SW 1271 (cell line): ENCODE measurements at regions not wholly inside any gene's neighbourhood (a gene's known extent, or its start where the extent isn't known, plus 50 kb on each side); places are given as distances from the start of the nearest gene placed in this dataset.
"Not testable (repeated sequence)": the region's sequence is repeated elsewhere in the genome, so short reads cannot be mapped to it uniquely, and the experiment has no call there.

Source experiments
- DNase-seq, 2 experiments: peaks; one replicate each; lab custom pipeline; 2025; lab: John Stamatoyannopoulos, UW

DNA sequence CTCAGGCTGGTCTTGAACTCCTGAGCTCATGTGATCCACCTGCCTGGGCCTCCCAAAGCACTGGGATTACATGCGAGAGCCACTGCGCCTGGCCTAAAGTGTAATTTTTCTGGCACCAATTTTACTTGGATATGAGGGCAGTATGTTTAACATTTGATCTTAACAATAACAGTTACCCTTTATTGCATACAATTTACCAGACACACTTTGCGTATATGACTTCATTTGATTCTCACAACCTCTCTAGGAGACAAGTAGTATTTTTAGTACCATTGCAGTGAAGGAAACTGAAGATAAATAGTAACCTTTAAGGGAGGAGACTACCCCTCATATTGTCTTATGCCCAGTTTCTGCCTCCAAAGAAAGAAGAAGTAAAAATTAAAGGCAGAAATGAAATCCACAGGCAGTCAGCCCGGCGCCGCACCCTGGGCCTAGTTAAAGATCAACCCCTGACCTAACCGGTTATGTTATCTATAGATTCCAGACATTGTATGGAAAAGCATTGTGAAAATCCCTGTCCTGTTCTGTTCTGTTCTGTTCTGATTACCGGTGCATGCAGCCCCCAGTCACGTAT, 54.0 kb downstream of the CYP26A1 start:
- not testable (repeated sequence) for DNase-seq

DNA sequence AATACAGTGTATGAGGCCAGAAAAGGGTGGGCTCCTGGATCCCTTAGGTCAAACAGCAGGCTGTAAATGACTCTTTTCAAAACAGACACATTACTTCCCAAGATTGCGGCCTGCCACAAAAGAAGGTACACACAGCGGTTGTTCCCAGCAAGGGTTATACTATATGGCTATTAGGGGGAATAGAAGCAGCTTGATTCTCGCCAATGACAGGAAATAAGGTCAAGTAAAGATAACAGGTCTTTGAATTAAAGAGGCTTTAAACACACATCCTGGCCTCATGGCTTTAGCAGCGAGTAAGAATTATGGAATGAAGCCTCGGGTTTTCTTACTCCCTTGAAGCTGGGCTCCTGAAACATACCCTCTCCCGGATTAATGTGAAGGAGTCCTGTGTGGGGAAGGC, 58.3 kb downstream of the CYP26A1 start:
- DNase-seq, result no peak

DNA sequence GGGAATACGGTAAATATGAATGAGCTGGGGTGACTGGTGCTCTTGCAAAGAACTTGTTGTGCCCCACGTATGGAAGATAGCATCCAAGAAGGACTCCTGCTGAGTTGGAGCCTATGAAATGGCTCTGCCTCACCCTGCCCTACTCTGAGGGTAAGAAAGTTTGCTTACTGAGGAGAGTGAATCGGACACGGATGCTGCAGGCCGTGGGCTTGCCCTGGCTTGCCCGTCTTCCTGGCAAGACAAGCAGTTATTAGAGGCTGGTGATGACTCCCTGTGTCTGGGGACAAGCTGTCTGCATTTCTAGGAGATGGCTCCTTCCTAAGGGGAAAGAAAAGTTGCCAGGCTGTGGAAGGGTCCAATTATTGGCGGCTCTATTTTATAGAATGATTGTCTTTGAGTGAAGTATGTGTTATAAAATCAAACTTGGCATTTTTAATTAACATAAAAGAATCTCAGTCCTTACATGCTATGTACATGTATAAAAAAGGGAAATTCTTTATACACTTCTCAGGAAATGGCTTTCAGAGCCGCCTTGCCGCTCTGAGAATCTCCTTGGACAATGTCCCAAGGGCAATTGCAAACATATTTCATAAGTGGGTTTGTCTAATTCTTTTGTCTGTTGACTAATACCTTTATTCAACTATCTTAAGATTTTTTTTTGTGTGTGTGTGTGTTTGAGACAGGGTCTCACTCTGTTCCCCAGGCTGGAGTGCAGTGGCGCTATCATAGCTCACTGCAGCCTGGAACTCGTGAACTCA, 64.6 kb downstream of the CYP26A1 start:
- DNase-seq, result no peak

DNA sequence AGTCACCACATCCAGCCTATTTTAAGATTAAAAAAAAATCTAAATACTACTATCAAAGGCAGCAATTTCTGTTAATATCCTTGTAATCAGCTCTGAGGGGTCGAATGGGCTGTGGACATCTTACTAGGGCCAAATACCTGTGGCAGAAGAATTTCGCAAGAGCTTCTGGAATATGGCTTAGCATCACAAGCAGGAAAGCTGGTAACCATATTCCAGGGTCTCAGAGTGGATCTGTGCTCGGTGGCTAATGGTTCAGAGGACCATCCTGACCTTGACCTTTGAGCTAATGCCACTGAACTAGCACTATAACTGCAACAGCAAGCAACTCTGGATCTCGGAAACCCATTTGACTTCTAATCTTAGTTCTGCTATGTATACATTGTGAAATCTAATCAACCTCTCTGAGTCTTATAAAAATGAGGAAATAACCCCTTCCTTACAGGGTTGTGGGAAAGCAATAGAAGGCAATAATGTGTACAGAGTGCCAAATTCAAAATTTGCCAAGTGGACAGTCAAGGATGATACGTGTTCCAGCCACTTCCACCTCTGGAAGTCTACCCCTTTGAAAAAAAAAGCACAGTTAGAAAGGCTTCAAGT, 65.5 kb downstream of the CYP26A1 start:
- no peak for DNase-seq

DNA sequence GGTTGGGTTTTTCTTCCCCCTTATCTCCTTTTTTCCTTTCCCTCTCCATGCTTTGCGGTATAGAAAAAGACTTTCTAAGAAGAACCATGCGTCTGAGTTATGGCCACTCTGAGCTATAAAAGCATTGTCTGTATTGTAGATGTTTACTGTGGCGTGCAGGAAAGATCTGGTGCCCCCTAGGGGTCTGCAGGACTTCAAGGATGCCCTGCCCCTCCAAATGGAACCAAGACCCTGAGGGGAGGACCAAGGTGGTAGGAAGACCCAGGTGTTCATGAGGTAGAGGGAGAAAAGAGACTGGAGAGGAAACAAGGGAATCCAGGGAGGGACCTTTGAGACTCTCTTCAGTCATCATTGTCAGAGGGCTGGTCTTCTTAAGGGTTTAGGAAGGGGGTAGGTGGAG, 68.8 kb downstream of the CYP26A1 start:
- DNase-seq, result no peak

DNA sequence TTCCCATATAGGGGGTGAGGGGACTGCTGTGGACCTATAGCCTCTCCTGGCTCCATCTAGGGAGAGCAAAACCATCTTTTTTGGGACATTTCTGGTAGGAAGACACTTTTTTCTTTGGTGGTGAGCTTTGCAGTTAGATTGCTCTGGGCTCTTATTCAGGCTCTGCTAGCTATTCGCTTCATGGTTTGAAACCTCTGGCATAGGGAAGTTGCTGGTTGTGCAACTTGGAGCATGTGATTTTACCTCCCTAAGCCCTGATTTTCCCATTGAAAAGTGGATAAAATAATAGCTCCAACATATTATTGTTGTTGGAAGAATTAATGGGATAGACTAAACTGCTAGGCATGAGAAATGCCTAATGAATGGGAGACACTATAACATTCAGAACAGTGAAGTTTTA, 69.6 kb downstream of the CYP26A1 start:
- no peak for DNase-seq

DNA sequence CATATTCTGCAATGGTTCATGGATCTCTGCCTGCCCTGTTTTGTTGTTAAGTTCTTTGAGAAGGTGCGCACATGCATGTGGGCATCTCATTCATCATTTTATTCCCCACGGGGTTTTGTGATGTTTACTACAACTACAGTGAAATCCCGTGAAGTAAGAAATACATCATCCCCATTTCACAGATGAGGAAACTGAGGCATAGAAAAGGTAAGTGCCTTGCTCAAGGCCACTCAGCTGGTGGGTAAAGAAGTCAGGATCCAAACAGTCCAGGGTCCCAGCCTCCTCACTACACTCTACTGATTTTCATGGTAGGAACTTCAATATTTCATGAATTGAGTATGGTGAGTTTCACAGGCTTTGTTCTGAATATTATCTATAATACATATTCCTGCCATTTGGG, 72.6 kb downstream of the CYP26A1 start:
- DNase-seq, result no peak

DNA sequence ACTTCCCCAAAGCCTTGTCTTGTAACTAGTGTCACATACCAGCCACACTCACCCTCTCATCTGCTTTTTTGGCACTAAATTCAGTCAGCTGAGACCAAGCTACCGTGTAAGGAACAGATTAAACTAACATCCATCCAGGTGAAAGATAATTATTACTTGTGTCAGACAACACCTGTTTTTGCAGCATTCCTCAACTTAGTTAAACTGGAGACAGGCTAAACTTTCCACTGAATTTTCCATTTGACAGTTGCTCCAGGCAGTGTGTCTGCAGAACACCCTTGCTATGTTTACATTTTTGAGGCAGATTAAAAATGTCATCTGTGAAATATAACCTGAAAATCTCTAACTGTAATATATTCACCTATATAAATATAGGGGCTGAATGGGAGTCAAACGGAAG, 73.6 kb downstream of the CYP26A1 start:
- DNase-seq, result no peak

DNA sequence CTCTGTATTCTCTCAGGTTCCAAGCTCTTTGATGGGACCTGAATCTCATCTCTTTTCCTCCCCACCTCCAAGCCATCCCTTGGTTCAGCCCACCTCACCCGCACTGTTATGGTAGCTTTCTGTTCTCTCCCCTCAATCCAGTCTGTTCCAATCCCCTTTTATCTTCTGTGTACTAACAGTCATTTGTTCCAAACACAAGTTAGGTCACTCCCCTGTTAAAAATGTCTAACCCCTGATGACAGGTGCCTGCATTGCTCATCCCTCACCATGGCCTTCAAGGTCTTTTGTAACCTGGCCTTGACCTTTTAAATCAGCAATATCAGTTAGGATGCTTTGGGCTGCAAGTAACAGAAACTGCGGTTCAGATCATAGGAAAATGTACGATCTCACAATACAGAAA, 74.8 kb downstream of the CYP26A1 start:
- no peak for DNase-seq

DNA sequence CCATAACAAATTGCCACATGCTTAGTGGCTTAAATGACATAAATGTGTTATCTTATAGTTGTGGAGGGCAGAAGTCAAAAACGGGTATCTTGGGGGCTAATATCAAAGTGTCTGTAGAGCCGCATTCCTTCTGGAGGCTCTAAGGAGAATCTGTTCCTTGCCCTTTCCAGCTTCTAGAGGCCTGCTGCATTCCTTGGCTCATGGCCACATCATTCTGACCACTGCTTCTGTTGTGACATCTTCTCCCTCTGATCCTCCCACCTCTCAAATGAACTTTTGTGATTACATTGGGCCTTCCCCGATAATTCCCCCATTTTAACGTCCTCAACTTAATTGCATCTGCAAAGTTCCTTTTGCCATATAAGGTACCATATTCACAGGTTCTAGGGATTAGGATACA, 76.1 kb downstream of the CYP26A1 start:
- no peak for DNase-seq

DNA sequence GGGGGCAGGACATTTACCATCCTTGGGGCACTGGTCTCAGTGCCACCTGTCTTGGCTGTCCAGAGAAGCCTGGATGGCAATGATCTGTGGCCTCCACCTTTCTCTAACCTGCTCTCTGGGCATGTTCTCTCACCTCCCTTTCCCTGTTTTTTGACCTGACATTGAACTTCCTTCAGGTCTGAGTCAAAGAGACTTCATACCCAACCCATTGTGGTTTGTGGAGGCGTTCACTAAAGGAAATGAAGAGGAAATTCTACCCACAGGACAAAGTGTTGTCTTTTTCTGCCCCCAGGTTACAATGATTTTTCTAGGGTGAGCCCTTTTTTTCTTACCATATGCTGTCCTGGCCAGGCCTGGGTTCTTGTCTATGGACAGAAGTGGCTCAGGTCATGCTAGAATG, 76.6 kb downstream of the CYP26A1 start:
- no peak for DNase-seq

DNA sequence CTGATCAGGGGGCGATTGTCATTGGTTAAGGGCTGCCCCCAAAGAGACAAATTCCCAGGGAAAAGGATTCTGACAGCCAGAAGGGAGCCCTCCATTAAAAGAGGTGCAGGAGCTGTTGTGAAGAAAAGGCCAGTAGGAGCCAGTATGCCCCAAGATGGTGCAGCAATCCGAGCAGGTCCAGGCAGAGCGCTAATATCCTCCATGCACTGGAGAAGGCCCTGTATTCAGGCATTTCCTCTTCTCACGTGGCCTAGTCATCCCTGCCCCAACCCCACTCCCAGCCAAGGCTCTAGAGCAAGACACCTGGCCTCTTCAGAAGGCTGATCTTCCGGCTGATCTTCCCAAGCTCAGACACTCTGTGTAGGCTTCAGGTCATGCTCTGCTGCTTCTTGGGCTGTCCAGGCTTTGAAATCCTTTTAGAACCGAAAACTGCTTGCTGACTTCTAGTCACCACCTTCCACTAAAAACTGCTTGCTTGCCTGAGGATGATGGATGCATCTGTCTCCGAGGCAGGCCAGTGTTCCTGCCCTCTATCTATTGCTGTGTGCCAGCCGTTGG, 77.4 kb downstream of the CYP26A1 start:
- no peak for DNase-seq

DNA sequence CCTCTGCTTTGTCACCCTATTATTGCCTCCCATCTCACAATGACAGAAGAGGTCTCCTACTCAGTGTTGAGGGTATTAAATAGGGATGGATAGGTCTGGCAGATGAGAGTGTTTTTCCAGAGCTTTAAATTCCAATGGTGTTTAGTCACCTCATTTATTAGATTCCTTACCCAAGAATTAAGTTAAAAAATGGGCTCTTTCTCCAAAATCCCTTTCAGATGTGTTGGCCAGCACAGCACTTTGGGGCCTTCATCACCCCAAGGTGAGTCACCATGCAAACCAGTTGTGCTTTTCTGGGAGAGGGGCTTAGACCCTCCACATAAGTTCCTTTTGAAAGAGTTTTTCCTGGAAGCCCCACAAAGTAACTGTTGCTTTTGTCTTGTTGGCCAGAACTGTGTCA, 78.4 kb downstream of the CYP26A1 start:
- peak in 1 of 2 experiments; percentile 15 for DNase-seq

DNA sequence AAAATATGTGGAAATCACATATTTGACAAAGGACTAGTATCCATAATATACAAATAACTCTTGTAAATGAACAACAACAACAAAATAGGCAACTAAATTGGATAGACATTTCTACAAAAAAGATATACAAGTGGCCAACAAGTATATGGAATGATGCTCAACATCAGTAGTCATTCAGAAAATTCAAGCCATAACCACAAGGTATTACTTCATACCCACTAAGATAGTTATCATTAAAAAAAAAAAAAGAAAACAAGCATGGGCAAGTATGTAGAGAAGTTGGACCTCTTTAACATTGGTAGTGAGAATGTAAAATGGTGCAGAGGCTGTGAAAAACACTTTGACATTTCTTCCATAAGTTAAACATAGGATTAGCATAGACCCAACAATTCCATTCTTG, 80.8 kb downstream of the CYP26A1 start:
- no peak for DNase-seq

DNA sequence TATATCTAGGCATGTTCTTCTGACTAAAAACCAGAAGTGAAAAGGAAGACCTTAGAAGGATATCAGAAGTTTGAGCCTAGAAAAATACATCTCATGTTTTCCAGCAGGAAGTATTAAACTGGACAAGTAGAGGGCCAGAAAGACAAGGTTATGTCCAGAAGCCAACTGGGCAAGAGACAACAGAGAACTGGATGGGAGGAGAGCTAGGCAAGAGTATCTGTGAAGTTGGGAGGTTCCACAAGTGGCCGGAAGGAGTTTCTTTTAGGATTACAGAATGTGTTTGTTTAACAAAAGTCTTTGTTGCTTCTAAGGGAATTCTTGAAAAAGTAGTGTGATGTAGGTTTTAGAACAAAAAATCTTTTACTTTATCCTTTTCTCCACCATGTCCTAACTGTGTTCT, 86.4 kb downstream of the CYP26A1 start:
- DNase-seq, result no peak

DNA sequence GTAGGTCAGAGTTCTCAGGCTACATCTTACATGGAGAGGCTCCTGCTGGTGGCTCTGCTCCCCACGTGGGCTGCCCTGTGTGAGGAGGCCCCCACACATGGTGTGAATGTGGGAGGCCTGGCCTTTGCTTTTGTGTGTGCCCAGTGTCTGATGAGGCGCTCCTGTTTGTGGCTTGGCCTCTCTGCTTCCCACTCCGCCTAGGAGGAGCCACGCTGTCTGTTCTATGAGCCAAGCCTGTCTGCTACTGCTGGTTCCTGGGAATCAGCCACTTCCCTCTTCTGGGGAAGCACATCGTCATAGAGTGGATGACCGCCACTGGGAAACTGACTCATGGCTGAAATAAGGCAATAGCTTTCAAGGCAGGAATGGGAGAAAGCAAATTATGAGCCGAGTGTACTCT, 87.1 kb downstream of the CYP26A1 start:
- no peak for DNase-seq

DNA sequence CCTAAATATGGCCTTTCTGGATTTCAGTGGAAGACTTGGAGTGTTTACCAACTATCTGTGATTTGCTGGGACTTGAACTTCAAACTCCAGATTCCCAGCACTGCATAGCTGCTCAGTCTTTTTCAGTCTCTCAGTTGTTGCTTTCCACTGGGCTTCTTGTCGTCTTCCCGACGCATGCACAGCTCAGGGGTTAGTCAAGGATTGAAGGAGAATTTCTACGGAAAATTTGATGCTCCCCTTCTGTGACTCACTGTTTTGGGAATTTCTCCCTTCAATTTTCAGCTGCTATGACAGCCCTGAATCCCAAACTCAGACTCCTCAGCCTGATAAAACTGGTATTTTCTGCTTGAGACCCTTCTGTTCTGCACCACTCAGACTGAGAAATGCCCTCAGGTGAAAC, 91.7 kb downstream of the CYP26A1 start:
- no peak for DNase-seq

DNA sequence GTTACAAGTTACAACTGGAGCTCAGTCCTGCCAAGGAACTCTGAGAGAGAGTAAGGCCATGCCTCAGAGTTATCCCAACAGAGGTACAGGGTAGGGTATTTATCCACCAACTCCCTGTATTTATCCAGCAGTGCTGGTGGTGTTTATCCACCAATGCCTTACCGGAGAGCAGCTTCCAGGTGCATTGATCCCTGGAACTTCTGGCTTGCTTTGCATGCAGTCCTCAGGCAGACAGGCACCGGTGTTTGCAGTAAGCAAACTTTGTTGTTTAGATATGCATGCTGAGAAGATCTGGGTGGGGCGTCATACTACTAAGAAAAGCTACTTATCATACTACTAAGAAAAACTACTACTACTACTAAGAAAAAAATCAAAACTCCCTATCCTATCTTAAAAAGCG, 92.4 kb downstream of the CYP26A1 start:
- DNase-seq, result no peak

DNA sequence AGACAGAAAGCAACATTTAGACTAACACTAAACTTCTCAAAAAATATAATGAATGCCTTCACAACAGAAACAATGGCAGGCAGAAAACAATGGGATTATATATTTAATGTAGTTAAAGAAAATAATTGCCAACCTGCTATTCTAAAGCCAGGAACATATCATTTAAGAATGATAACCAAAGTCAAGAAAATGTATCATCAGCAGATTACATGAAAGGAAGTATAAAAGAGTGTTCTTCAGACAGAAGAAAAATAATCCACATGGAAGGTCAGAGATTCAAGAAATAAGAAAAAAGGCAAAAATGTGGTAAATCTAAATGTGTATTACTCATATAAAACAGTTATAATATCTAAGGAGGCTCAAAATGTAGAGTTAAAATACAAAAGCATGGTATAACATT, 98.1 kb downstream of the CYP26A1 start:
- no peak for DNase-seq

DNA sequence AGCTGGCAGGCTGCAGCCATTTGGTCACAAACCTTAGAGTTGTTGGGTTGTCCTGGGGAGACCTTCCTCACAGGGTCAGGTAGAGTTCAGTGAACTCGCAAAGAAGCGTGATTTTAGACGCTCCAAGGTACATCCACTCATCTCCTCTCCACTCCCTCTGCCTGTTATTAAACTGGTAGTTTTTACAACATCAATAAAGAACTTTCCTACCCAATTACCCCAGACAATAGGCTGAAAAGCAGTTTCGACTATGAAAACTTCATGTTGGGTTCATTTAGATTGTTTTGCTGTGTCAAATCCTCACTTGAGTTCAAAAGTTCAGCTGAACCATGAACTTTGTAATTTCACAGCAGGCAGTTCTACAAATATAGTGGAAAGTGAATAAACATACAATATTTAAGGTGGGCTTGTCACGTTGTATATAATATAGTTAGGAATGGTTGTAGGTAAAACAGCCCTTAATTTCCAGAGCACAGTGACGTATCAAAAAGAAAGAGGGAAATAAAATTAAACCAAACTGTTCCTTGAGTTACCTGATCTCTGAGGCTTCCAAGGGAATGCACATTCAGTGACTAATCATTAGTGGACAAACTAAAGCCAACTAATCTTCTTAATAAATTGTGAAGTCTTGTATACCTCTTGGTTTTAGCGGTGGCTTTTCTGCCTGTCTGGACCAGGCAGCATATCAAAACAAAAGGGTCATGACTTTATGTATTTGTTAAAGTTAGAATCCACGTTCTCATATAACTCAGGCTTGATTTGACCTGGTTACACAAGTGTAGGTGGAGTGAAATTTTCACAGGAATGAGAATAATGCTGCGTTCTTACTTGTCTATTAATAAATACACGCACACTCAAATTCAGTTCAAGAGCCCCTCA, 100.5 kb downstream of the CYP26A1 start:
- no peak for DNase-seq

DNA sequence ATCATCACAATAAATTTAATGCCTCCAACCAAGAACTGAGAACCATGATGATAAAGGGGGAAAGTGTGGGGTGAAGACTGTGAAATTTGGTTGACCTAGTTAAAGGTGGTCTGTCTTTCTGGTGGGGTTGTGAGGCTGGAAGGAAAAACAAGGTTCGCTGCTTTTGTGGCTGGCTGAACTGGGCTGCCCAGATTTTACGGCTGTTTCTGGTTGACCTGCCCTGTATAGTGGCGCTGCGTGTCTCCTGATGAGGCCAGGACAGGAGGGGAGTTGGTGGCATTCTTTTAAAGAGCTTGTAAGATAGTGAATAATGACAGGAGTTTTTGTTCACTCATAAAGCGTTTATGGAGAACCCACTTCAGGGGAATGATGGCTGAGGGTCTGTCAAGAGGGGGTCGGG, 101.8 kb downstream of the CYP26A1 start:
- no peak for DNase-seq

DNA sequence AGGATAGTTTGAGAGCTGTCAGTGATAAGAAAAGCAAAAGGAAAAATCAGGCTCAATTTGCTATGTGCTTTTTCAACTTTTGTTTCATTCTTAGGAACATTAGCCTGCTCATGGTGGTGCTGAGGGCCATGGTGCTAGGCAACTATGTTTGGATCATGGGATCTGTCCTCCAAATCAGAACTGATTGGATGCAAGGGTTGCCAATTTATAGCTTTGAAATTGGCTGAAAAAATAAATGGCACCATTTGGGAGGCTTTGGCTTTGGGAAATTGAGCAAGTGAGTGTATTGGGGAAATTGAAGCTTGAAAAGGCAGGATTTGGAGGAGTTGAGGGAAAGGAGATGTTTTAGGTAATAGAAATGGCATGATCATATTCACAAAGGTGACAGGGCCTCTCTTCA, 103.8 kb downstream of the CYP26A1 start:
- DNase-seq, result no peak
